Coronary artery (tissue), 2 donors: ENCODE measurements at regions not wholly inside any gene's neighbourhood (a gene's known extent, or its start where the extent isn't known, plus 50 kb on each side); places are given as distances from the start of the nearest gene placed in this dataset.

Experiments
- DNase-seq: peaks from one replicate; pipeline ENCODE4 v3.0.0-alpha.2; 2017; ENCODE audit warnings: low spot score
- H3K27ac ChIP-seq, 2 donors: fragments of 200-600 bp; sonication (generic); one replicate each; pipeline ENCODE4 v1.5.1; 2016 to 2019
- H3K4me3 ChIP-seq: fragments of 200-600 bp; sonication (generic); 2 replicates; pipeline ENCODE4 v1.5.1; 2016; ENCODE audit warnings: mild to moderate bottlenecking, moderate library complexity
- TF ChIP-seq, protein P1 (sequence below): fragments of 200-600 bp; sonication (generic); IDR thresholded peaks from one replicate; pipeline ENCODE4 v1.5.1; 2019; ENCODE audit warnings: antibody characterized with exemption

DNA sequence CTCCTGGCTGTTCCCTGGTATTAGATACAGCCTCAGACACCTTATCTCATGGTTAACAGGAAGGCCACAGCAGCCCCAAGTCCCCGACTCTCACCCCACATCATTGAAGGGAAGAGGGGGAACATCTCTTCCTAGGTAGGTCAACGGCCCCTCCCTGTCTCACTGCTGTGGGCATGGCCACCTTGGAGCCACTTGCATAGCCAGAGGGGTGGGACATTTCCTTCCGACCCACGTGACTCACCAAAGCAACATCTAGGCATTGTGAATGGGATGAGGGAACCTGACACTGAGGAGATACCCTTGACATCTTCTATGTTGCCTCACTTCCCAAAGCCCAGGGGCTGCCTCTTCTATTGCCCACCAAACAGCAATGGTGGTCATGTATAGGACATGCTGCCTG, 68.5 kb upstream of the GPR26 start:
- TF ChIP-seq, protein P1, sequence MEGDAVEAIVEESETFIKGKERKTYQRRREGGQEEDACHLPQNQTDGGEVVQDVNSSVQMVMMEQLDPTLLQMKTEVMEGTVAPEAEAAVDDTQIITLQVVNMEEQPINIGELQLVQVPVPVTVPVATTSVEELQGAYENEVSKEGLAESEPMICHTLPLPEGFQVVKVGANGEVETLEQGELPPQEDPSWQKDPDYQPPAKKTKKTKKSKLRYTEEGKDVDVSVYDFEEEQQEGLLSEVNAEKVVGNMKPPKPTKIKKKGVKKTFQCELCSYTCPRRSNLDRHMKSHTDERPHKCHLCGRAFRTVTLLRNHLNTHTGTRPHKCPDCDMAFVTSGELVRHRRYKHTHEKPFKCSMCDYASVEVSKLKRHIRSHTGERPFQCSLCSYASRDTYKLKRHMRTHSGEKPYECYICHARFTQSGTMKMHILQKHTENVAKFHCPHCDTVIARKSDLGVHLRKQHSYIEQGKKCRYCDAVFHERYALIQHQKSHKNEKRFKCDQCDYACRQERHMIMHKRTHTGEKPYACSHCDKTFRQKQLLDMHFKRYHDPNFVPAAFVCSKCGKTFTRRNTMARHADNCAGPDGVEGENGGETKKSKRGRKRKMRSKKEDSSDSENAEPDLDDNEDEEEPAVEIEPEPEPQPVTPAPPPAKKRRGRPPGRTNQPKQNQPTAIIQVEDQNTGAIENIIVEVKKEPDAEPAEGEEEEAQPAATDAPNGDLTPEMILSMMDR: no peak
- DNase-seq: no peak
- Histone ChIP-seq H3K4me3 (no peak overlapping the region), H3K27ac (no peak overlapping the region)

DNA sequence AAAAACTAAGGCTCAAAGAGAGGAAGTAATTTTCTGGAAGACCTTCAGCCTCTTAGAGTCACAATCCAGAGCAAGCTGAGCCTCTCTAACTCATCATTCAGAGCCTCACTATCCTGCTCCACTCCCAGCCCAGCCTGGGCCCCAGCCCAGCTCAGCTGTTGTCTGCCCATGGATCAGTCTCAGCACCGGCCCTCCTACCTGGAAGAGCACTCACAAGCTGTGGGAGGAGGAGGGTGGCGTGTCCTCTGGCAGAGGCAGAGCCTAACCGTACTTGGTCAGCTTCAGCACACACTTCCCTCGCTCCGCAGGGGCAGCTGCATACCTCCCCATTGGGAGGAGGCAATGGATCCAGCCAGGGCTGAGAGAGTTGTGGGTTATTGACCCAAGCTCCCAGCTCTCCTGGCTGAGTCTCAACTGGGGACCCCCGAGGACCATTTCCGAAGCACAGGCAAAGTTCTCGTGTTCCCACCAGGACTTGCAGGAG, 66.7 kb upstream of the GPR26 start:
- Histone ChIP-seq H3K4me3 (no peak overlapping the region), H3K27ac (no peak overlapping the region)
- TF ChIP-seq, protein P1: no peak
- no peak for DNase-seq

DNA sequence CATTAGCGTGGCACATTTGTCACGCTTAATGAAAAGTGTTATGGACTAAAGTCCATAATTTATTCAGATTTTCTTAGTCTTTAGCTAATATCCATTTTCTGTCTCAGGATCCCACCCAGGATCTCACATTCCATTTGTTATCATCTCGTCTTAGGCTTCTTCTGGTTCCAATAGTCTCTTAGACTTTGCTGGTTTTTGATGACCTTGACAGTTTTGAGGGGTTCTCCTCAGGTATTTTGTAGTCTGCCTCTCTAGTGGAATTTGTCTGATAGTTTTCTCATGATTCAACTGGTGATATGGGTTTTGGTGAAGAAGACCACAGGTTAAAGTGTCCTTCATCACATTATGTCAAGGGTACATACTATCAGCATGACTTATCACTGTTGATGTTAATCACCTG, 66.0 kb upstream of the GPR26 start:
- H3K27ac ChIP-seq: no peak overlapping the region
- DNase-seq: no peak
- no peak overlapping the region for H3K4me3 ChIP-seq
- TF ChIP-seq, protein P1: no peak

DNA sequence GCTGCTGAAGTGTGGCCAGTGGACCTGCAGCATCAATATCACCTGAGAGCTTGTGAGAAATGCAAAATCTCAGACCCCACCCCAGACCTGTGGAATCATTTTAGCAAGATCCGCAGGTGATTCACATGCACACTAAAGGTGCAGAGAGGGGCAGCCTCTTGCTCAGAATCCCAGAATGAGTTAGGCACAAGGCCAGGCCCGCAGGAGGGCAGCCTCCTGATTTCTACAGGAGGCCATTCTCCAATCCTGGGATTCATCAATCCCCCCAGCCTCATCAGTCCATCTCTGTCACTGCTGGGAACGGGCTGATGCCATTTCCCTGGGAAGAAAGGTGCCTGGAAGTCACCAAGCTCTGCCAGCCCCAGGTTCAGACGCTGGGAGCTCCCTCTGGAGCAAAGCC, 63.0 kb upstream of the GPR26 start:
- Histone ChIP-seq H3K4me3 (no peak overlapping the region), H3K27ac (no peak overlapping the region)
- no peak for DNase-seq
- TF ChIP-seq, protein P1: no peak

DNA sequence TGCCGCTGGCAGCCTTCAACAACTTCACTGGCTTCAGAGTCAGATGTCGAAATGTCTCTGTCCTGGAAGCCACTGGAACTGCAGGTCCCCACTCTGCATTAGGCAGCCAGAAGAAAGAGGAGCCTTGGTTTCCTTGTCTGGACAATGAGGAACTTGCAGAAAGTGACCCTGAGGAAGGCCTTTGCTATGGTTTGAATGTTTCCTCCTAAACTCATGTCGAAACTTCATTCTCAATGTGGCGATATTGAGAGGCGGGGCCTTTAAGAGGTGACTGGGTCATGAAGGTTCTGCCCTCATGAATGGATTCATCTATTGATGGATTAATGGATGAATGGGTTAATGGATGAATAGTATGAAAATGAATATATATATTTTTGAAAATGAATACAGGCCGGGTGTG, 61.6 kb upstream of the GPR26 start:
- DNase-seq: no peak
- Histone ChIP-seq H3K27ac (no peak overlapping the region), H3K4me3 (no peak overlapping the region)
- TF ChIP-seq, protein P1: no peak

DNA sequence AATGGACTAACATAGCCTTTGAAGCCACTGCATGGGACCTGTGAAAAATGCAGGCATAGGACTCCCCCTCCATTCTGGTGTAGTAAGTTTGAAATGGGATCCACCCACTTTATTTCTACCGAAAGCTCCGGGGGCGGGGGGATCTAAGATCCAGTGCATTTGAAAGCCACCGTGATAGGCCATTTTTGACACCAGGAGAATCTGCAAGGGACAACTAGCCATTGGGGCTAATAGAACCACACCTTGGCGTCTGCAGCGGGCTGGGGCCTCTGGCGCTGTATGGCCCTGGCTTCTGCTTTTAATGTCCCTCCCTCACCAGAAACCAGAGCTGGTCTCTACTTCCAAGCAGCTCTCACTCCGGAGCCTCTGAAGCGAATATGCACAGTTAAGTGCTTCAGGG, 60.1 kb upstream of the GPR26 start:
- Histone ChIP-seq H3K27ac (no peak overlapping the region), H3K4me3 (no peak overlapping the region)
- no peak for DNase-seq
- TF ChIP-seq, protein P1: no peak

DNA sequence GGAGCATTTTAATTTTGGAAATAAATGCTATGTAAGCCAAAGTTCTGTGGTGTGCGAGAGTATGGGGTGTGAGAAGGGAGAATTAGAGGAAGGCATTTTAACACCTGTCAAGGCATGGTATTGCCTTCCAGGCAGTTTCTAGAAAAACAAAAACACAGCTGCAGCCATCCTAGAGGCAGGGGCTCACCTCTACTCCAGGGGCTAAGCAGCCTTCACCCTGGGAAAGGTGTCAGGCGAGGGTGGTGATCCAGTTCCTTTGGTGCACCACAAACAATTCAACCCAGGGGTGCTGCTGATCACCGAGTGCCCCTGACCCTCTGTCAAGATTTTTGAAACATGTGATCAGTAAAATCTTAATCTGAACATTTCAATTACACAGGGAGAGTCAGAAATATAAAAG, 59.2 kb upstream of the GPR26 start:
- TF ChIP-seq, protein P1: no peak
- H3K4me3 ChIP-seq: no peak overlapping the region
- no peak for DNase-seq
- H3K27ac ChIP-seq: no peak overlapping the region
